Esophagus muscularis mucosa (tissue), 4 donors: ENCODE measurements at regions not wholly inside any gene's neighbourhood (a gene's known extent, or its start where the extent isn't known, plus 50 kb on each side); places are given as distances from the start of the nearest gene placed in this dataset.

Source experiments
- EP300 ChIP-seq: sonication (generic); formaldehyde crosslinking; IDR thresholded peaks from one replicate; pipeline ENCODE4 v1.6.1; 2017; ENCODE audit warnings: antibody characterized with exemption
- POLR2AphosphoS5 ChIP-seq, 2 donors: sonication (generic); formaldehyde crosslinking; IDR thresholded peaks; one replicate each; pipeline ENCODE4 v1.6.1; 2017; ENCODE audit warnings: antibody characterized with exemption in 2 of 2
- TF ChIP-seq, protein P1 (sequence below), 3 experiments: fragments of 200-600 bp in 2 of 3; fragments of 450-650 bp in 1 of 3; sonication (generic) in 2 of 3; IDR thresholded peaks; one replicate each; pipeline ENCODE4 v1.5.1; 2017 to 2019; ENCODE audit warnings: antibody characterized with exemption in 3 of 3, mild to moderate bottlenecking in 2 of 3, moderate library complexity in 1 of 3

DNA sequence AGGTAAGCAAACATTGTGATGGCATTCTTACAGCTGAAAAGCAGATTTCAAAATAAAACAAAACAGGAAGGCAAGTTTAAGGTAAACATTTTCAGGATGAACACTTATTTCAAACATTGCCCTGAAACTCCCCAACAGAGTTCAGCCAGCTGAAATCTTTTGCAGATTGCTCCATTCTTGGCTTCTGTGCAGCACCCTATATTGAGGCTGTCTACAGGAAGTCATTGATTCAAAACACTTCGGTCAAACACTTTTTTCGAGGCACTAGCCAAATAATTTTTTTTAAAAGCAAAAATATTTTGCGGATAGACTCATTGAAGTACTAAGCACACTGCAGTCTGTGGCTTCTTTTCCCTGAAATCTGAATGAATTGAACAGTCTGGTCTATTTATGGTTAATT, 318.1 kb upstream of the PDE3A start:
- TF ChIP-seq, protein P1, sequence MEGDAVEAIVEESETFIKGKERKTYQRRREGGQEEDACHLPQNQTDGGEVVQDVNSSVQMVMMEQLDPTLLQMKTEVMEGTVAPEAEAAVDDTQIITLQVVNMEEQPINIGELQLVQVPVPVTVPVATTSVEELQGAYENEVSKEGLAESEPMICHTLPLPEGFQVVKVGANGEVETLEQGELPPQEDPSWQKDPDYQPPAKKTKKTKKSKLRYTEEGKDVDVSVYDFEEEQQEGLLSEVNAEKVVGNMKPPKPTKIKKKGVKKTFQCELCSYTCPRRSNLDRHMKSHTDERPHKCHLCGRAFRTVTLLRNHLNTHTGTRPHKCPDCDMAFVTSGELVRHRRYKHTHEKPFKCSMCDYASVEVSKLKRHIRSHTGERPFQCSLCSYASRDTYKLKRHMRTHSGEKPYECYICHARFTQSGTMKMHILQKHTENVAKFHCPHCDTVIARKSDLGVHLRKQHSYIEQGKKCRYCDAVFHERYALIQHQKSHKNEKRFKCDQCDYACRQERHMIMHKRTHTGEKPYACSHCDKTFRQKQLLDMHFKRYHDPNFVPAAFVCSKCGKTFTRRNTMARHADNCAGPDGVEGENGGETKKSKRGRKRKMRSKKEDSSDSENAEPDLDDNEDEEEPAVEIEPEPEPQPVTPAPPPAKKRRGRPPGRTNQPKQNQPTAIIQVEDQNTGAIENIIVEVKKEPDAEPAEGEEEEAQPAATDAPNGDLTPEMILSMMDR (IDR thresholded peaks at IDR 0.05), result no peak
- TF ChIP-seq POLR2AphosphoS5 (IDR thresholded peaks at IDR 0.05), result no peak
- TF ChIP-seq EP300, result no peak
